GM12801 (cell line): ENCODE measurements at regions not wholly inside any gene's neighbourhood (a gene's known extent, or its start where the extent isn't known, plus 50 kb on each side); places are given as distances from the start of the nearest gene placed in this dataset.

Source experiments
- CTCF ChIP-seq: IDR thresholded peaks from one replicate; pipeline ENCODE4 v1.5.1; 2011; ENCODE audit warnings: control low read depth; ENCODE audit not compliant: insufficient read length; ENCODE audit errors: extremely low read depth

GRCh38 chr4:60296386-60296785 is 903.7 kb upstream of the ADGRL3 start:
- TF ChIP-seq CTCF: no peak

- TF ChIP-seq CTCF: no peak
These were observed 886.4 kb upstream of the ADGRL3 start for GRCh38 chr4:60313611-60314178.

GRCh38 chr4:60314416-60314815 is 885.7 kb upstream of the ADGRL3 start:
- no peak for TF ChIP-seq CTCF

- TF ChIP-seq CTCF: no peak
These were observed 884.5 kb upstream of the ADGRL3 start for GRCh38 chr4:60315586-60315985.

GRCh38 chr4:60326735-60327134 is 873.4 kb upstream of the ADGRL3 start:
- no peak for TF ChIP-seq CTCF

GRCh38 chr4:60327651-60328050 is 872.5 kb upstream of the ADGRL3 start:
- TF ChIP-seq CTCF: no peak

- no peak for TF ChIP-seq CTCF
These were observed 855.2 kb upstream of the ADGRL3 start for GRCh38 chr4:60344908-60345307.

- TF ChIP-seq CTCF: no peak
These were observed 854.7 kb upstream of the ADGRL3 start for GRCh38 chr4:60345392-60345791.
